ENCODE measurements at regions not wholly inside any gene's neighbourhood (a gene's known extent, or its start where the extent isn't known, plus 50 kb on each side); places are given as distances from the start of the nearest gene placed in this dataset.

DNA sequence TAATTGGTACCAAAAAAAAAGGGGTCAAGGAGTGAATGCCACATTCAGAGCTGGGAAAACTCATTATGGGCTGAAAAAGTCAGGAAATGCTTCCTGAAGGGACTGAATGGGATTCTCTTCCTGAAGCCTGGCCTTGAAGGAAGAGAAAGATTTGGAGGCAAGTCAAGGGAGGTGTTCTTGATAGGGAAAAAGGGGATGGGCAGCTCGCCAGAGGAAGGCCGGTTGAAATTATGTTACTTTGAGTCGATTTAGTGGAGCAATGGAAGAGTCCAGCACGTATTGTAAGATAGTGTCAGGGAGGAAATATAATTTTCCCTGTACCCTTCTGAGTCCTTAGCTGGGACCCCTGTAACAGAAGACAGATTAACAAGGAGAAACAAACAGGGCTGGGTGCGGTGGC lies 94.1 kb upstream of the CALM2 start:
- no peak for TF ChIP-seq POLR2A (IDR thresholded peaks at IDR 0.05; ENCODE audit: extremely low read depth, insufficient read length)
- no peak for TF ChIP-seq CTCF (IDR thresholded peaks at IDR 0.05; ENCODE audit: low read depth, low read length)

All from NB4 (cell line).